Caco-2 (cell line): ENCODE measurements at regions not wholly inside any gene's neighbourhood (a gene's known extent, or its start where the extent isn't known, plus 50 kb on each side); places are given as distances from the start of the nearest gene placed in this dataset.

Experiments
- BruUV-seq: library from RNA; stranded (reverse); fragments of 400-500 nt; replicated peaks from 2 replicates; lab custom pipeline; 2021; lab: Mats Ljungman, UMichigan
- CTCF ChIA-PET: fragments of 300-600 bp; sonication (Branson Sonifier 250); formaldehyde crosslinking; loops from one replicate; lab custom pipeline; 2022; ENCODE audit warnings: antibody characterized with exemption; lab: Charles Lee
- POLR2A ChIA-PET: fragments of 300-600 bp; sonication (Branson Sonifier 250); formaldehyde crosslinking; loops from one replicate; lab custom pipeline; 2022; ENCODE audit warnings: antibody characterized with exemption; lab: Charles Lee
- DNase-seq, 2 experiments: peaks; one replicate each; pipeline versions ENCODE4 v3.0.0 to v3.0.0-alpha.2; 2020 to 2022
- H3K27me3 ChIP-seq: replicated peaks from 2 replicates; pipeline ENCODE4 v1.6.0; 2011; ENCODE audit warnings: low read length; ENCODE audit not compliant: control insufficient read depth, insufficient read depth
- H3K36me3 ChIP-seq: 2 replicates; pipeline ENCODE4 v1.5.1; 2011; ENCODE audit warnings: low read length; ENCODE audit not compliant: control insufficient read depth, insufficient read depth
- H3K4me1 ChIP-seq: fragments of 250-450 bp; sonication (Bioruptor Pico); 2 replicates; pipeline ENCODE4 v1.5.1; 2020; ENCODE audit warnings: mild to moderate bottlenecking
- H3K4me3 ChIP-seq: 2 replicates; pipeline ENCODE4 v1.5.1; 2011; ENCODE audit warnings: low read depth, mild to moderate bottlenecking, control low read depth, low read length
- H3K9me3 ChIP-seq: fragments of 250-450 bp; sonication (Bioruptor Pico); 2 replicates; pipeline ENCODE4 v1.5.1; 2020; ENCODE audit warnings: mild to moderate bottlenecking, moderate library complexity
- H3K27ac Mint-ChIP-seq: one replicate; pipeline ENCODE4 v1.8.0; 2022; ENCODE audit warnings: mixed read lengths; ENCODE audit not compliant: unreplicated experiment
- H3K27me3 Mint-ChIP-seq: one replicate; pipeline ENCODE4 v1.8.0; 2022; ENCODE audit warnings: mixed read lengths; ENCODE audit not compliant: insufficient read depth, unreplicated experiment
- H3K36me3 Mint-ChIP-seq: one replicate; pipeline ENCODE4 v1.8.0; 2022; ENCODE audit warnings: mild to moderate bottlenecking, mixed read lengths; ENCODE audit not compliant: insufficient read depth, unreplicated experiment
- H3K4me1 Mint-ChIP-seq: one replicate; pipeline ENCODE4 v1.8.0; 2022; ENCODE audit warnings: low read depth, mixed read lengths; ENCODE audit not compliant: unreplicated experiment
- H3K4me3 Mint-ChIP-seq: one replicate; pipeline ENCODE4 v1.8.0; 2022; ENCODE audit warnings: mild to moderate bottlenecking, moderate library complexity, mixed read lengths; ENCODE audit not compliant: unreplicated experiment
- H3K9me3 Mint-ChIP-seq: one replicate; pipeline ENCODE4 v1.8.0; 2022; ENCODE audit warnings: mixed read lengths; ENCODE audit not compliant: unreplicated experiment
- CTCF ChIP-seq, 2 experiments: fragments of 200-600 bp in 1 of 2; IDR thresholded peaks; 1 replicate in 1 of 2; 2 replicates in 1 of 2; pipeline versions ENCODE4 v1.5.1 to v1.8.0; 2011 to 2022; ENCODE audit warnings: antibody characterized with exemption in 1 of 2, control low read depth in 1 of 2, inconsistent platforms in 1 of 2, low read depth in 1 of 2, low read length in 1 of 2, mild to moderate bottlenecking in 1 of 2, moderate library complexity in 1 of 2; ENCODE audit not compliant: insufficient read depth in 1 of 2, severe bottlenecking in 1 of 2, unreplicated experiment in 1 of 2
- intact Hi-C: fragments of 100-400 bp; cut with micrococcal nuclease; formaldehyde crosslinking; loops from one replicate; pipeline ENCODE4 v1.10.0; 2022; ENCODE audit not compliant: unreplicated experiment

- intact Hi-C loops, result no loop called here
- H3K4me1 ChIP-seq, result no peaks in the 10 kb centered on the region
- H3K36me3 ChIP-seq, result no peaks in the 10 kb centered on the region
- no peaks in the 10 kb centered on the region for H3K27me3 ChIP-seq
- H3K4me3 ChIP-seq, result no peak overlapping the region
- peaks cover 4% of the 10 kb centered on the region for H3K27me3 Mint-ChIP-seq
- TF ChIP-seq CTCF (IDR thresholded peaks at IDR 0.05; ENCODE audit: insufficient read depth in 1 of 2, low read depth in 1 of 2, low read length in 1 of 2, severe bottlenecking in 1 of 2, unreplicated experiment in 1 of 2), result no peak
- ChIA-PET POLR2A (no interaction called here), CTCF (no interaction called here)
- no peak for DNase-seq
- no peaks in the 10 kb centered on the region for H3K9me3 ChIP-seq
- no peaks in the 10 kb centered on the region for H3K9me3 Mint-ChIP-seq
- no peak overlapping the region for H3K27ac Mint-ChIP-seq
- no peak overlapping the region for H3K4me3 Mint-ChIP-seq
- no peaks in the 10 kb centered on the region for H3K36me3 Mint-ChIP-seq
- no TSS peak for BruUV-seq
- no peaks in the 10 kb centered on the region for H3K4me1 Mint-ChIP-seq
Observed at GRCh38 chr10:78382047-78382446, 348.4 kb downstream of the RPS24 start.

GRCh38 chr10:78382772-78383171, 349.1 kb downstream of the RPS24 start:
- no peaks in the 10 kb centered on the region for H3K4me1 ChIP-seq
- DNase-seq, result no peak
- H3K4me3 ChIP-seq, result no peak overlapping the region
- ChIA-PET POLR2A (no interaction called here), CTCF (no interaction called here)
- Mint-ChIP-seq H3K27ac (no peak overlapping the region), H3K9me3 (no peaks in the 10 kb centered on the region), H3K4me3 (no peak overlapping the region), H3K36me3 (no peaks in the 10 kb centered on the region), H3K4me1 (no peaks in the 10 kb centered on the region), H3K27me3 (peaks cover 9% of the 10 kb centered on the region)
- intact Hi-C loops, result no loop called here
- no peaks in the 10 kb centered on the region for H3K36me3 ChIP-seq
- no TSS peak for BruUV-seq
- no peaks in the 10 kb centered on the region for H3K9me3 ChIP-seq
- no peak for TF ChIP-seq CTCF (IDR thresholded peaks at IDR 0.05; ENCODE audit: insufficient read depth in 1 of 2, low read depth in 1 of 2, low read length in 1 of 2, severe bottlenecking in 1 of 2, unreplicated experiment in 1 of 2)
- no peaks in the 10 kb centered on the region for H3K27me3 ChIP-seq

- Histone ChIP-seq H3K9me3 (no peaks in the 10 kb centered on the region), H3K36me3 (no peaks in the 10 kb centered on the region), H3K4me3 (no peak overlapping the region), H3K27me3 (no peaks in the 10 kb centered on the region), H3K4me1 (no peaks in the 10 kb centered on the region)
- POLR2A ChIA-PET, result no interaction called here
- intact Hi-C loops, result no loop called here
- H3K27ac Mint-ChIP-seq, result no peak overlapping the region
- H3K36me3 Mint-ChIP-seq, result no peaks in the 10 kb centered on the region
- CTCF ChIA-PET, result no interaction called here
- no peaks in the 10 kb centered on the region for H3K9me3 Mint-ChIP-seq
- no peak for TF ChIP-seq CTCF (IDR thresholded peaks at IDR 0.05; ENCODE audit: insufficient read depth in 1 of 2, low read depth in 1 of 2, low read length in 1 of 2, severe bottlenecking in 1 of 2, unreplicated experiment in 1 of 2)
- peaks cover 9% of the 10 kb centered on the region for H3K27me3 Mint-ChIP-seq
- BruUV-seq, result no TSS peak
- no peak overlapping the region for H3K4me3 Mint-ChIP-seq
- no peak for DNase-seq
- H3K4me1 Mint-ChIP-seq, result no peaks in the 10 kb centered on the region
Observed at GRCh38 chr10:78383378-78384048, 349.9 kb downstream of the RPS24 start.
